Neuronal stem cell (in vitro differentiated cells): ENCODE measurements at regions not wholly inside any gene's neighbourhood (a gene's known extent, or its start where the extent isn't known, plus 50 kb on each side); places are given as distances from the start of the nearest gene placed in this dataset.
"Not testable (repeated sequence)": the region's sequence is repeated elsewhere in the genome, so short reads cannot be mapped to it uniquely, and the experiment has no call there.

ENCODE experiments used
- DNase-seq: peaks from one replicate; pipeline ENCODE4 v3.0.0-alpha.2; 2013; ENCODE audit warnings: low spot score
- H2AFZ ChIP-seq: one replicate; pipeline ENCODE4 v1.6.1; 2013; ENCODE audit warnings: mild to moderate bottlenecking, low read length, inconsistent platforms
- H2AK5ac ChIP-seq: 2 replicates; pipeline ENCODE4 v1.6.1; 2013; ENCODE audit warnings: low read depth, mild to moderate bottlenecking, inconsistent platforms, low read length, moderate library complexity, mixed read lengths
- H2BK120ac ChIP-seq: 2 replicates; pipeline ENCODE4 v1.6.1; 2013; ENCODE audit warnings: low read depth, mild to moderate bottlenecking, inconsistent platforms, low read length, moderate library complexity, mixed read lengths
- H2BK12ac ChIP-seq: one replicate; pipeline ENCODE4 v1.6.1; 2013; ENCODE audit warnings: low read length, inconsistent platforms
- H2BK15ac ChIP-seq: 2 replicates; pipeline ENCODE4 v1.6.1; 2013; ENCODE audit warnings: mild to moderate bottlenecking, low read length, inconsistent platforms, mixed read lengths
- H2BK5ac ChIP-seq: one replicate; pipeline ENCODE4 v1.6.1; 2013; ENCODE audit warnings: inconsistent platforms, mild to moderate bottlenecking, low read length, moderate library complexity
- H3K14ac ChIP-seq: one replicate; pipeline ENCODE4 v1.6.1; 2013; ENCODE audit warnings: low read length, inconsistent platforms
- H3K18ac ChIP-seq: 2 replicates; pipeline ENCODE4 v1.6.1; 2013; ENCODE audit warnings: low read length, inconsistent platforms
- H3K23ac ChIP-seq: 2 replicates; pipeline ENCODE4 v1.6.1; 2013; ENCODE audit warnings: low read depth, mild to moderate bottlenecking, mixed read lengths, low read length, inconsistent platforms; ENCODE audit not compliant: poor library complexity
- H3K27ac ChIP-seq: replicated peaks from 3 replicates; pipeline ENCODE4 v1.5.1; 2013; ENCODE audit warnings: low read length, inconsistent platforms
- H3K27me3 ChIP-seq, 3 experiments: 2 replicates each; pipeline ENCODE4 v1.6.1; 2013; ENCODE audit warnings: low read length in 3 of 3, mild to moderate bottlenecking in 2 of 3, inconsistent platforms in 1 of 3, low read depth in 1 of 3, mixed read lengths in 1 of 3, moderate library complexity in 1 of 3; ENCODE audit not compliant: control insufficient read depth in 3 of 3, insufficient read depth in 3 of 3
- H3K36me3 ChIP-seq, 2 donors: replicated peaks in 1 of 2; 2 replicates each; pipeline ENCODE4 v1.6.1; 2013; ENCODE audit warnings: low read length in 2 of 2; ENCODE audit not compliant: control insufficient read depth in 2 of 2, insufficient read depth in 2 of 2
- H3K4ac ChIP-seq: 2 replicates; pipeline ENCODE4 v1.6.1; 2013; ENCODE audit warnings: inconsistent platforms, mild to moderate bottlenecking, low read length, moderate library complexity
- H3K4me1 ChIP-seq, 2 donors: 1 replicate in 1 of 2; 2 replicates in 1 of 2; pipeline ENCODE4 v1.6.1; 2013; ENCODE audit warnings: low read length in 2 of 2, low read depth in 1 of 2; ENCODE audit not compliant: control insufficient read depth in 2 of 2, insufficient read depth in 1 of 2
- H3K4me2 ChIP-seq: one replicate; pipeline ENCODE4 v1.6.1; 2013; ENCODE audit warnings: mild to moderate bottlenecking, low read length, inconsistent platforms; ENCODE audit not compliant: insufficient read depth, poor library complexity, severe bottlenecking
- H3K4me3 ChIP-seq, 2 donors: 2 replicates each; pipeline ENCODE4 v1.5.1; 2013; ENCODE audit warnings: low read length in 2 of 2, mild to moderate bottlenecking in 2 of 2, inconsistent platforms in 1 of 2, moderate library complexity in 1 of 2
- H3K79me1 ChIP-seq: one replicate; pipeline ENCODE4 v1.6.1; 2013; ENCODE audit warnings: low read depth, mild to moderate bottlenecking, inconsistent platforms, low read length, moderate library complexity
- H3K9ac ChIP-seq: one replicate; pipeline ENCODE4 v1.6.1; 2013; ENCODE audit warnings: mild to moderate bottlenecking, low read depth, low read length, inconsistent platforms; ENCODE audit not compliant: poor library complexity
- H3K9me3 ChIP-seq, 2 donors: replicated peaks in 1 of 2; 2 replicates each; pipeline versions ENCODE3 to v1.6.1; 2013; ENCODE audit warnings: low read length in 2 of 2, mild to moderate bottlenecking in 2 of 2, inconsistent platforms in 1 of 2, low read depth in 1 of 2, mixed read lengths in 1 of 2, moderate library complexity in 1 of 2; ENCODE audit not compliant: control insufficient read depth in 2 of 2, insufficient read depth in 1 of 2
- H4K8ac ChIP-seq: one replicate; pipeline ENCODE4 v1.6.1; 2013; ENCODE audit warnings: low read depth, mild to moderate bottlenecking, inconsistent platforms, low read length, moderate library complexity
- H4K91ac ChIP-seq: one replicate; pipeline ENCODE4 v1.6.1; 2013; ENCODE audit warnings: low read length, low read depth, mild to moderate bottlenecking, inconsistent platforms; ENCODE audit not compliant: poor library complexity
- WGBS, 2 donors: extraction: QIAGEN DNeasy Blood & Tissue Kit; methylation state at CpG; one replicate each; pipeline ENCODE4 v1.1.7; 2013; ENCODE audit warnings: missing lambda C conversion rate in 2 of 2, mixed read lengths in 1 of 2; ENCODE audit not compliant: insufficient read length in 2 of 2, insufficient replicate concordance in 1 of 2; ENCODE audit errors: extremely low coverage in 2 of 2; 5-methylcytosine and 5-hydroxymethylcytosine counted together

GRCh38 chr22:11037314-11037713, 4490.7 kb upstream of the OR11H1 start:
- not testable (repeated sequence) for H2BK120ac ChIP-seq, H2BK12ac ChIP-seq, H3K9ac ChIP-seq, H3K79me1 ChIP-seq, H3K27me3 ChIP-seq, H3K36me3 ChIP-seq, H4K8ac ChIP-seq, H2AFZ ChIP-seq, H3K14ac ChIP-seq, H3K18ac ChIP-seq, H3K4me1 ChIP-seq, H3K4me2 ChIP-seq, H4K91ac ChIP-seq, DNase-seq, H3K4me3 ChIP-seq, H3K23ac ChIP-seq, H2BK5ac ChIP-seq, H3K27ac ChIP-seq, H3K4ac ChIP-seq, H2AK5ac ChIP-seq, H2BK15ac ChIP-seq
- H3K9me3 ChIP-seq = peaks cover 0 to 13% of the 10 kb centered on the region in 2 donors
- WGBS, 2 donors = no CpG with 5 or more reads among the region's 1 CpG

- H4K8ac ChIP-seq, H2AFZ ChIP-seq, H2AK5ac ChIP-seq, H3K79me1 ChIP-seq, DNase-seq, H3K4me3 ChIP-seq, H3K4ac ChIP-seq, H3K36me3 ChIP-seq, H3K27me3 ChIP-seq, H4K91ac ChIP-seq, H3K9ac ChIP-seq, H2BK12ac ChIP-seq, H3K4me2 ChIP-seq, H2BK5ac ChIP-seq, H2BK120ac ChIP-seq, H3K18ac ChIP-seq, H3K27ac ChIP-seq, H2BK15ac ChIP-seq, H3K4me1 ChIP-seq, H3K14ac ChIP-seq, H3K23ac ChIP-seq: not testable (repeated sequence)
- WGBS, 2 donors = no CpG with 5 or more reads among the region's 2 CpGs
- H3K9me3 ChIP-seq = peaks cover 0 to 13% of the 10 kb centered on the region in 2 donors
These were observed 4490.2 kb upstream of the OR11H1 start for GRCh38 chr22:11037814-11038213.

- H3K4ac ChIP-seq, H3K18ac ChIP-seq, H3K36me3 ChIP-seq, H2AFZ ChIP-seq, H3K4me1 ChIP-seq, H2BK12ac ChIP-seq, H2BK120ac ChIP-seq, H2BK15ac ChIP-seq, H3K79me1 ChIP-seq, H2AK5ac ChIP-seq, H3K27ac ChIP-seq, H4K8ac ChIP-seq, H3K27me3 ChIP-seq, H3K9ac ChIP-seq, DNase-seq, H3K23ac ChIP-seq, H3K4me2 ChIP-seq, H2BK5ac ChIP-seq, H3K14ac ChIP-seq, H4K91ac ChIP-seq: not testable (repeated sequence)
- WGBS, 2 donors = no CpG with 5 or more reads among the region's 7 CpGs
- H3K9me3 ChIP-seq = peaks cover 0 to 13% of the 10 kb centered on the region in 2 donors
- H3K4me3 ChIP-seq = peak overlapping the region in 1 of 2 donors; percentile 0
These were observed 4489.2 kb upstream of the OR11H1 start for GRCh38 chr22:11038786-11039185.

GRCh38 chr22:11041416-11041815, 4486.6 kb upstream of the OR11H1 start:
- not testable (repeated sequence) for H3K23ac ChIP-seq, H2AK5ac ChIP-seq, H3K18ac ChIP-seq, H3K4me3 ChIP-seq, H4K91ac ChIP-seq, H4K8ac ChIP-seq, H2BK5ac ChIP-seq, H2BK15ac ChIP-seq, H2BK120ac ChIP-seq, H3K4me2 ChIP-seq, H3K9me3 ChIP-seq, H3K4ac ChIP-seq, H3K14ac ChIP-seq, H3K9ac ChIP-seq, H3K27ac ChIP-seq, DNase-seq, H3K27me3 ChIP-seq, H3K79me1 ChIP-seq, H2BK12ac ChIP-seq, H3K4me1 ChIP-seq, H3K36me3 ChIP-seq, H2AFZ ChIP-seq
- WGBS, 2 donors = 100% methylated on average over 1 of the region's 9 CpGs; no CpG with 5 or more reads in 1 of the 2 donors
